K562 (cell line): ENCODE measurements at regions not wholly inside any gene's neighbourhood (a gene's known extent, or its start where the extent isn't known, plus 50 kb on each side); places are given as distances from the start of the nearest gene placed in this dataset.

Source experiments
- ATAC-seq: fragments of 200-7000 bp; cut with Tn5 transposase; 3 replicates; pipeline ENCODE4 v1.9.1; 2020; ENCODE audit warnings: moderate library complexity
- BruUV-seq: library from RNA; stranded (reverse); fragments of 400-500 nt; replicated peaks from 2 replicates; lab custom pipeline; 2021; lab: Mats Ljungman, UMichigan
- CTCF ChIA-PET: fragments of 300-600 bp; formaldehyde crosslinking; extraction: SDS; loops from one replicate; lab custom pipeline; 2021; ENCODE audit warnings: low intra/inter-chr PET ratio; lab: Yijun Ruan, JAX
- POLR2A ChIA-PET: fragments of 300-600, 350-650 bp; sonication (Branson Sonifier 250); formaldehyde crosslinking; extraction: SDS; loops from one replicate; lab custom pipeline; 2021; ENCODE audit warnings: antibody characterized with exemption, inconsistent platforms; lab: Yijun Ruan, JAX
- DNase-seq, 4 experiments: peaks; one replicate each; pipeline versions ENCODE4 v3.0.0 to v3.0.0-alpha.2; 2011 to 2018; ENCODE audit warnings: low spot score in 3 of 4, mixed read lengths in 3 of 4; ENCODE audit errors: extremely low read depth in 1 of 4
- FAIRE-seq: peaks from 2 replicates; lab custom pipeline; 2011; peaks lifted over from hg19 to GRCh38; lab: Jason Lieb, UNC
- H2AFZ ChIP-seq: 2 replicates; pipeline ENCODE4 v1.6.0; 2011; ENCODE audit warnings: low read depth, low read length, control low read depth, inconsistent platforms
- H3K27ac ChIP-seq: fragments of 200-600 bp; 3 replicates; pipeline ENCODE4 v1.8.0; 2011; ENCODE audit warnings: low read depth, mild to moderate bottlenecking, control low read depth, inconsistent platforms, low read length, moderate library complexity, mixed read lengths; ENCODE audit errors: extremely low read depth
- H3K27me3 ChIP-seq, 2 experiments: fragments of 300-600 bp in 1 of 2; 2 replicates in 1 of 2; 3 replicates in 1 of 2; pipeline versions ENCODE4 v1.6.0 to v1.8.0; 2011; ENCODE audit warnings: inconsistent platforms in 2 of 2, low read length in 2 of 2, mild to moderate bottlenecking in 1 of 2, mixed read lengths in 1 of 2, moderate library complexity in 1 of 2; ENCODE audit not compliant: control insufficient read depth in 2 of 2, insufficient read depth in 2 of 2
- H3K36me3 ChIP-seq: fragments of 300-600 bp; 3 replicates; pipeline ENCODE4 v1.8.0; 2011; ENCODE audit warnings: mild to moderate bottlenecking, low read length, inconsistent platforms; ENCODE audit not compliant: control insufficient read depth, insufficient read depth
- H3K4me1 ChIP-seq, 2 experiments: fragments of 200-600 bp in 1 of 2; replicated peaks in 1 of 2; 2 replicates in 1 of 2; 3 replicates in 1 of 2; pipeline versions ENCODE4 v1.5.1 to v1.8.0; 2011; ENCODE audit warnings: inconsistent platforms in 2 of 2, low read length in 2 of 2, mild to moderate bottlenecking in 1 of 2, mixed read lengths in 1 of 2, moderate library complexity in 1 of 2; ENCODE audit not compliant: control insufficient read depth in 2 of 2, insufficient read depth in 2 of 2
- H3K4me2 ChIP-seq: 2 replicates; pipeline ENCODE4 v1.6.1; 2011; ENCODE audit warnings: low read length, control low read depth, inconsistent platforms, mixed read lengths; ENCODE audit not compliant: insufficient read depth
- H3K4me3 ChIP-seq: fragments of 200-600 bp; sonication (generic), shearing (Covaris generic); 2 replicates; pipeline ENCODE4 v1.5.1; 2016; ENCODE audit warnings: control low read depth, inconsistent platforms
- H3K79me2 ChIP-seq: fragments of 200-600 bp; 3 replicates; pipeline ENCODE4 v1.8.0; 2011; ENCODE audit warnings: low read length, inconsistent platforms; ENCODE audit not compliant: control insufficient read depth, insufficient read depth
- H3K9ac ChIP-seq, 2 experiments: 2 replicates each; pipeline versions ENCODE4 v1.6.0 to v1.6.1; 2011; ENCODE audit warnings: low read depth in 2 of 2, low read length in 2 of 2, control low read depth in 1 of 2, inconsistent platforms in 1 of 2, mild to moderate bottlenecking in 1 of 2, mixed read lengths in 1 of 2; ENCODE audit not compliant: insufficient read depth in 1 of 2
- H3K9me1 ChIP-seq: one replicate; pipeline ENCODE4 v1.6.0; 2011; ENCODE audit warnings: inconsistent platforms, mild to moderate bottlenecking, low read length, moderate library complexity; ENCODE audit not compliant: control insufficient read depth, insufficient read depth
- H3K9me3 ChIP-seq: replicated peaks from 2 replicates; pipeline ENCODE4 v1.5.1; 2011; ENCODE audit warnings: low read depth, low read length, inconsistent platforms; ENCODE audit not compliant: control insufficient read depth, insufficient read depth
- H4K20me1 ChIP-seq: replicated peaks from 2 replicates; pipeline ENCODE4 v1.6.1; 2011; ENCODE audit warnings: low read length, inconsistent platforms, mixed read lengths; ENCODE audit not compliant: control insufficient read depth, insufficient read depth
- CBX3 ChIP-seq, 2 experiments: IDR thresholded peaks; 1 replicate in 1 of 2; 2 replicates in 1 of 2; pipeline ENCODE4 v1.6.1; 2012; ENCODE audit warnings: inconsistent platforms in 2 of 2, low read length in 2 of 2, borderline replicate concordance in 1 of 2, control low read depth in 1 of 2
- GTF2E2 ChIP-seq: fragments of 200-800 bp; sonication (Bioruptor generic); IDR thresholded peaks from 2 replicates; pipeline ENCODE4 v1.6.1; 2016; ENCODE audit warnings: missing genetic modification characterization, missing compliant biosample characterization
- HDAC3 ChIP-seq: fragments of 450-650 bp; IDR thresholded peaks from 2 replicates; pipeline ENCODE4 v1.6.1; 2018; ENCODE audit warnings: borderline replicate concordance, mild to moderate bottlenecking, moderate library complexity; ENCODE audit not compliant: partially characterized antibody
- KLF1 ChIP-seq: fragments of 450-650 bp; IDR thresholded peaks from 2 replicates; pipeline ENCODE4 v1.6.1; 2016; ENCODE audit warnings: missing genetic modification characterization, missing compliant biosample characterization
- MLLT1 ChIP-seq, 2 experiments: fragments of 450-650 bp; IDR thresholded peaks; 2 replicates each; pipeline ENCODE4 v1.6.1; 2016
- NCOA4 ChIP-seq: fragments of 450-650 bp; IDR thresholded peaks from 2 replicates; pipeline ENCODE4 v1.6.1; 2018; ENCODE audit warnings: mild to moderate bottlenecking; ENCODE audit not compliant: partially characterized antibody
- PCBP2 ChIP-seq: fragments of 200-400 bp; formaldehyde crosslinking; IDR thresholded peaks from 2 replicates; pipeline ENCODE4 v1.6.1; 2018; ENCODE audit warnings: low read length, low read depth, mild to moderate bottlenecking, moderate library complexity; ENCODE audit not compliant: poor library complexity, severe bottlenecking
- POLR2AphosphoS2 ChIP-seq: IDR thresholded peaks from 2 replicates; pipeline ENCODE4 v1.6.1; 2012; ENCODE audit warnings: low read length, improper control_type of control experiment
- SMAD1 ChIP-seq: fragments of 150-350 bp; IDR thresholded peaks from 2 replicates; pipeline ENCODE4 v1.6.1; 2014; ENCODE audit warnings: low read length, low read depth; ENCODE audit not compliant: partially characterized antibody
- TRIM24 ChIP-seq, 2 experiments: fragments of 450-650 bp; IDR thresholded peaks; 2 replicates each; pipeline ENCODE4 v1.6.1; 2016
- ZNF507 ChIP-seq: conservative IDR thresholded peaks from 2 replicates; pipeline ENCODE4 v1.6.1; 2017; ENCODE audit warnings: missing genetic modification characterization, missing compliant biosample characterization
- ZNF707 ChIP-seq: fragments of 250-450 bp; sonication (Bioruptor Pico); conservative IDR thresholded peaks from 2 replicates; pipeline ENCODE4 v1.8.0; 2022; ENCODE audit warnings: inconsistent platforms, mild to moderate bottlenecking, moderate library complexity
- WGBS: fragments of 100-300 bp; shearing (Covaris generic); methylation state at CpG from one replicate; pipeline ENCODE4 v1.1.6; 2016; ENCODE audit warnings: low coverage, mixed read lengths; ENCODE audit not compliant: insufficient coverage; ENCODE audit errors: missing lambda C conversion rate; 5-methylcytosine and 5-hydroxymethylcytosine counted together
- in situ Hi-C: fragments of 300-500 bp; cut with MboI; formaldehyde crosslinking; loops from 4 replicates; pipeline ENCODE4 v1.15.0; 2018; ENCODE audit warnings: inconsistent platforms, mixed read lengths
- intact Hi-C: fragments of 100-400 bp; cut with micrococcal nuclease; formaldehyde crosslinking; loops from 2 replicates; pipeline ENCODE4 v1.14.2; 2022
- TF ChIP-seq, protein P1 (sequence below): fragments of 450-650 bp; IDR thresholded peaks from 2 replicates; pipeline ENCODE4 v1.6.1; 2016

- Histone ChIP-seq H3K36me3 (no peaks in the 10 kb centered on the region), H3K9ac (no peak overlapping the region), H3K27ac (no peak overlapping the region), H3K4me2 (no peak overlapping the region), H2AFZ (peak overlapping the region; percentile 26; the same call in 1 of the 2 replicates), H3K4me3 (no peak overlapping the region), H3K9me3 (no peaks in the 10 kb centered on the region), H4K20me1 (no peaks in the 10 kb centered on the region), H3K9me1 (no peaks in the 10 kb centered on the region), H3K4me1 (no peaks in the 10 kb centered on the region), H3K27me3 (no peaks in the 10 kb centered on the region), H3K79me2 (no peaks in the 10 kb centered on the region)
- FAIRE-seq (no peak), DNase-seq (no peak), ATAC-seq (no peak)
- in situ Hi-C loops (no loop called here), intact Hi-C loops (no loop called here)
- TF ChIP-seq, protein P1, sequence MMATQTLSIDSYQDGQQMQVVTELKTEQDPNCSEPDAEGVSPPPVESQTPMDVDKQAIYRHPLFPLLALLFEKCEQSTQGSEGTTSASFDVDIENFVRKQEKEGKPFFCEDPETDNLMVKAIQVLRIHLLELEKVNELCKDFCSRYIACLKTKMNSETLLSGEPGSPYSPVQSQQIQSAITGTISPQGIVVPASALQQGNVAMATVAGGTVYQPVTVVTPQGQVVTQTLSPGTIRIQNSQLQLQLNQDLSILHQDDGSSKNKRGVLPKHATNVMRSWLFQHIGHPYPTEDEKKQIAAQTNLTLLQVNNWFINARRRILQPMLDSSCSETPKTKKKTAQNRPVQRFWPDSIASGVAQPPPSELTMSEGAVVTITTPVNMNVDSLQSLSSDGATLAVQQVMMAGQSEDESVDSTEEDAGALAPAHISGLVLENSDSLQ, result peak; percentile 58; the same call in 1 of the 2 replicates
- TF ChIP-seq GTF2E2 (tag), result no peak
- no peak for TF ChIP-seq CBX3 (IDR thresholded peaks at IDR 0.05; ENCODE audit: borderline replicate concordance in 1 of 2, low read length in 2 of 2)
- TF ChIP-seq SMAD1, result no peak
- no peak for TF ChIP-seq ZNF707 (CRISPR knock-in tag)
- CTCF ChIA-PET, result no interaction called here
- no TSS peak for BruUV-seq
- POLR2A ChIA-PET, result no interaction called here
- 28% methylated on average over 4 of the region's 4 CpGs for WGBS
Observed at GRCh38 chr4:127049526-127049925, 583.2 kb upstream of the INTU start.

DNA sequence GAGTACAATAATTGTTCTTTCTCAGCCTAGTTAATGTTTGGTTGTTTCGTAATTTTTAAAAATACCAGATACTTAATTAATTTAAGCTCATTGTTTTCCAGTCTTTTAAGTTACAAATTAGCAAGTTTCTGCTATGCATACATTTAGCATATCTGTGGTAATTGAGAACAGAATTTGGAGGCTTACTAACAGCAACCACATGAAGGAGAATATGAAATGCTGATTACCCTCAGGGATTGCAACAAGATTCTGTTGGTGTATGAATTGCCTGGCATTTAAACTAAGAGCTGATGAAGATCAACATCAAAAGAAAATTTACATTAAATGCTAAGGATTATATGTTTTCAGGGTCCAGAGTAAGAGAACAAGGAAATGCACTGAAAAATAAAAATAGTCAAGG, 580.0 kb upstream of the INTU start:
- H3K9me3 ChIP-seq, result no peaks in the 10 kb centered on the region; the same call in 1 of the 2 replicates
- H3K27ac ChIP-seq, result no peak overlapping the region
- CTCF ChIA-PET, result no interaction called here
- H3K9me1 ChIP-seq, result no peaks in the 10 kb centered on the region
- TF ChIP-seq PCBP2, result no peak
- no peak for TF ChIP-seq HDAC3
- no peak for TF ChIP-seq KLF1 (tag)
- no peak for TF ChIP-seq MLLT1 (IDR thresholded peaks at IDR 0.05)
- no peak for TF ChIP-seq POLR2AphosphoS2
- TF ChIP-seq NCOA4, result no peak
- TF ChIP-seq ZNF507, result no peak
- no peak for TF ChIP-seq TRIM24 (IDR thresholded peaks at IDR 0.05)
- no peaks in the 10 kb centered on the region for H3K79me2 ChIP-seq
- no peaks in the 10 kb centered on the region for H3K4me1 ChIP-seq
- no peak overlapping the region for H3K9ac ChIP-seq
- intact Hi-C loops (no loop called here), in situ Hi-C loops (no loop called here)
- no peaks in the 10 kb centered on the region for H4K20me1 ChIP-seq
- DNase-seq (no peak), FAIRE-seq (peak; percentile 40), ATAC-seq (no peak)
- no TSS peak for BruUV-seq
- no peak overlapping the region for H3K4me2 ChIP-seq
- POLR2A ChIA-PET, result no interaction called here
- 25% methylated on average over 1 of the region's 1 CpG for WGBS
- no peak overlapping the region for H2AFZ ChIP-seq
- H3K27me3 ChIP-seq, result no peaks in the 10 kb centered on the region
- H3K4me3 ChIP-seq, result no peak overlapping the region
- no peaks in the 10 kb centered on the region for H3K36me3 ChIP-seq
